ENCODE measurements at regions not wholly inside any gene's neighbourhood (a gene's known extent, or its start where the extent isn't known, plus 50 kb on each side); places are given as distances from the start of the nearest gene placed in this dataset.

DNA sequence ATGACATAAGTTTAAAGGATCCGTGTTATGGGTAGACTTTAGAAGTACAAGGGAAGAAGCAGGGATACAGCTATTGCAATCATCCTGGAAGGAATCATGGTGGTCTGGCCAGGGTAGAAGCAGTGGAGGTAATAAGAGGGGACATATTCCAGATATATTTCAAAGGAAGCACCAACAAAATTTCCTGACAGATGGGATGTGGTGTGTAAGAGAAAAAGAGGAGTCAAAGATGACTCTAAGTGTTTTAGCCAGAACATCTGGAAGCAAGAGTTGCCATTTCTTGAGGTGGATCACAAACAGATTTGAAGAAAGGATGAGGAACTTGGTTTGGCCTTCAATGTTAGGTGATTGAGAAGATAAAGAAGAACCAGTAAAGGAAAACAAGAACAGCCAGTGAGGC, 133.1 kb upstream of the CTAGE1 start:
- ChIA-PET POLR2A (no interaction called here), CTCF (no interaction called here)
- TF ChIP-seq, protein P1, sequence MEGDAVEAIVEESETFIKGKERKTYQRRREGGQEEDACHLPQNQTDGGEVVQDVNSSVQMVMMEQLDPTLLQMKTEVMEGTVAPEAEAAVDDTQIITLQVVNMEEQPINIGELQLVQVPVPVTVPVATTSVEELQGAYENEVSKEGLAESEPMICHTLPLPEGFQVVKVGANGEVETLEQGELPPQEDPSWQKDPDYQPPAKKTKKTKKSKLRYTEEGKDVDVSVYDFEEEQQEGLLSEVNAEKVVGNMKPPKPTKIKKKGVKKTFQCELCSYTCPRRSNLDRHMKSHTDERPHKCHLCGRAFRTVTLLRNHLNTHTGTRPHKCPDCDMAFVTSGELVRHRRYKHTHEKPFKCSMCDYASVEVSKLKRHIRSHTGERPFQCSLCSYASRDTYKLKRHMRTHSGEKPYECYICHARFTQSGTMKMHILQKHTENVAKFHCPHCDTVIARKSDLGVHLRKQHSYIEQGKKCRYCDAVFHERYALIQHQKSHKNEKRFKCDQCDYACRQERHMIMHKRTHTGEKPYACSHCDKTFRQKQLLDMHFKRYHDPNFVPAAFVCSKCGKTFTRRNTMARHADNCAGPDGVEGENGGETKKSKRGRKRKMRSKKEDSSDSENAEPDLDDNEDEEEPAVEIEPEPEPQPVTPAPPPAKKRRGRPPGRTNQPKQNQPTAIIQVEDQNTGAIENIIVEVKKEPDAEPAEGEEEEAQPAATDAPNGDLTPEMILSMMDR (IDR thresholded peaks at IDR 0.05; ENCODE audit: control extremely low read depth, extremely low read depth, low read depth, missing control alignments), result no peak
- DNase-seq (ENCODE audit: extremely low spot score), result no peak

DNA sequence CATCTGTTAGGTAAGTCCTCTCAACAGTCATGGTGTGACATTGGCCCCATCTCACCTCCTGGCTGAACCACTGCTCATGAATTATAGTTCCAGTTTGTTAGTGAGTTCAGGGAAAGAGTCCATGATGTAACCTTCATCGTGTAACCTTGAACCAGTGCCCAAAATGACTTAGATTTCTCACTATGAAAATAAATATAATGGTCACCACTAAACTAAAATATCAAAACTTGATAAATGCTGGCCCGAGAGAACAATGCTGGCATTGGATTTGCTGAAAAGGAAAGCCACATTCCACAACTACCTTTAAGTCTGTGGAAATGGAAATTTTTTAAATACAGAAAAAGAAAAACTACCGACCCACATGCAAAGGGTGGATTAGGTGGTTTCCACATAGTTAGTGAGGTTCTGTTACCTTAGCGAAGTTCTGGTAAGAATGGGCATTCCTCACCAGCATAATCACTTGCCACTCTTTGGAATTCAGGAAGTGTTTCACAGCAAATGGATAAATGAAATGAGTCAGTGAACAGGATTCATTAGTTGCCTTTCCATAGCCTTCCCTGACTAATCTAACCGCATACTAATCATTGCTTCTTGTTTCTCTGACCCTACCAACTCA, 133.9 kb upstream of the CTAGE1 start:
- ChIA-PET POLR2A (no interaction called here), CTCF (interaction anchor here (1.1 kb wide), 1 partner anchor 11 kb away, joined by 3 read pairs; no protein-coding TSS in a partner anchor)
- TF ChIP-seq, protein P1 (IDR thresholded peaks at IDR 0.05; ENCODE audit: control extremely low read depth, extremely low read depth, low read depth, missing control alignments), result no peak
- no peak for DNase-seq (ENCODE audit: extremely low spot score)

DNA sequence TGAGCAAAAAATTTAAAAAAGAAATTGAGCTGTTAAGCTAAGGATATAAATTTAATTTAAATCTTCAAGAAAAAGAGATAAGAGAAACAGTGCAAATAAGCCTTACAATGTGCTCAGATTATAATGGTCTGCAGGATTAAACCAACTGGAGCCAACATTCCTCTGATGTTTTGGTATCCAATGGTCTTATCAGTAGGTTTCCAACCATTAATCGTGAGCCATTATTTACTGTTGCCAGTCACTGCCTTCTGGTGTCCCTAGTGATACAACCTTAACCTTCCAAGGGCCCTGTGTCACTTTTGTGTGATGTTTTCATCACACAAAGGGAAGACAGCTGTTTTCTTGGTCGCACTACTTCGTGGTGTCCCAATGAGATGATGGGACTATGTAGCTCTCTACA, 134.5 kb upstream of the CTAGE1 start:
- ChIA-PET CTCF (interaction anchor here (1.1 kb wide), 1 partner anchor 11 kb away, joined by 3 read pairs; no protein-coding TSS in a partner anchor), POLR2A (no interaction called here)
- TF ChIP-seq, protein P1 (IDR thresholded peaks at IDR 0.05; ENCODE audit: control extremely low read depth, extremely low read depth, low read depth, missing control alignments), result no peak
- no peak for DNase-seq (ENCODE audit: extremely low spot score)

DNA sequence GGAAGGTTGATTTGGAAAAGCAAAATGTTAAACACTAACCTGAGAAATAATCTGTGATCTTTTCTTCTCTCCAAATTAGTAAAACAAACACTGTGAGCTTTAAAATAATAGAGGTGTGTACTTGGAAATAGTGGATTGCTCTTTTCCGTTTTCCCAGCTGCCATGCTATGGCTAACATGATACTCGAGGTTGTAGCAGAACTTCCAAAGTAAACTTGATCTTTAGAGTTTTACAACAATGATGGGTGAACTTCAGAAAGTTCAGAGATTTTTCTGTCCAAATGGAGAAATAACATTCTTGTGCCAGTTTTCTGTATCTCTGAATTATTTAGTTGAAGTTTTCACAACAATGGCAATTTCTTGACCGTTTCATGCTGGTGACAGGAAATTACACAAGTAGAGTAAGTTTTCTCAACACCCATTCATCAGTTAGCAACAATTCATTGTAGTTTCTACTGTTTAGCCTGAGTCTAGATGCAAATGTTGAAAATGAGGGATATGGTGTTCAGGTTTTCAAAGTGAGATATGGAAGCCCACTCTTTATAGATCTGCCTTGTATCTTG, 135.3 kb upstream of the CTAGE1 start:
- DNase-seq (ENCODE audit: extremely low spot score), result no peak
- TF ChIP-seq, protein P1 (IDR thresholded peaks at IDR 0.05; ENCODE audit: control extremely low read depth, extremely low read depth, low read depth, missing control alignments), result no peak
- POLR2A ChIA-PET, result no interaction called here
- CTCF ChIA-PET, result interaction anchor here (1.1 kb wide), 1 partner anchor 10 kb away, joined by 3 read pairs; no protein-coding TSS in a partner anchor

DNA sequence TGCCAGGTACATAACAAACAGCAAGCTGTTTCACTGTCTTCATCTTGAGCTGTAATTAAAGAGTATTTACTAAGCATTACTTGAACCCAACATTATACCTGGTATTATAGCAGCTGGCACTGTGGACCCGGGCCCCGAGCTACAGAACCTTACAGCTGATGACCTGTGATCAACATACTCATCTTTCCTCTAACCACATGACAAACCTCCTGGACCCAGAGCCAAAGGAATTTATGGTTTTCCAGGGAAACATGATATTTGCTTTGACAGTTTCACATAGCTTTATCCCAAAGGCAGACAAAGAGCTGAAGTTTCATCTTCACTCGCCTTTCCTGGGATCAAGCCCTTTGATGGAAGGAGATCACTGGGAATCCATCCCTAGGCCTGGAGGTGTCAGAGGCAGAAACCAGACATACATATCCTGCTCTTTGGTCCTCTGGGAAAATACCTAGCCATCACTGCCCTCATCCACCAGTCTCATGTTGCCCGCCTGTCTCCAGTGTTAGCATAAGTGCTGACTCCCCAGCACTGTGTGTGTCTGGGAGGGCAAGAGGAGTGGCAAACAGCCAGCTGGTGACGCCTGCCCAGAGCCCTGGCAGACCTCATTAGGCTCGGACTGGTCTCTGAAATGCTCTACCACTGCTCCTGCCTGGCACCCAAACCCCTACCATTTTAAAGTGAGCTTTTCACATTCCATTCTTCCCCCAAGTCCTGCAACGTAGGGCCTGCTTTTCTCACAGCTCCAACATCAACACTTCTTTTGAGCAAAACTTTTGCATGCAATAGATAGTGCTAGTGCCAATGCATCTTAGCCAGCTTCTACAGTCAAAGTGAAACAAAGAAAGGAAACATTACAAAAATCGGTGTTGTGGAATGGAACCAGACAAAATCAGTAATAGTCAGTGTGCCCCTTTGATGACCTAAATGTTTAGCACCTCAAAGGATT, 138.8 kb upstream of the CTAGE1 start:
- TF ChIP-seq, protein P1 (IDR thresholded peaks at IDR 0.05; ENCODE audit: control extremely low read depth, extremely low read depth, low read depth, missing control alignments), result no peak
- POLR2A ChIA-PET, result no interaction called here
- CTCF ChIA-PET, result interaction anchor here (2.1 kb wide), 1 partner anchor 11 kb away, joined by 7 read pairs; no protein-coding TSS in a partner anchor
- DNase-seq (ENCODE audit: extremely low spot score), result no peak

DNA sequence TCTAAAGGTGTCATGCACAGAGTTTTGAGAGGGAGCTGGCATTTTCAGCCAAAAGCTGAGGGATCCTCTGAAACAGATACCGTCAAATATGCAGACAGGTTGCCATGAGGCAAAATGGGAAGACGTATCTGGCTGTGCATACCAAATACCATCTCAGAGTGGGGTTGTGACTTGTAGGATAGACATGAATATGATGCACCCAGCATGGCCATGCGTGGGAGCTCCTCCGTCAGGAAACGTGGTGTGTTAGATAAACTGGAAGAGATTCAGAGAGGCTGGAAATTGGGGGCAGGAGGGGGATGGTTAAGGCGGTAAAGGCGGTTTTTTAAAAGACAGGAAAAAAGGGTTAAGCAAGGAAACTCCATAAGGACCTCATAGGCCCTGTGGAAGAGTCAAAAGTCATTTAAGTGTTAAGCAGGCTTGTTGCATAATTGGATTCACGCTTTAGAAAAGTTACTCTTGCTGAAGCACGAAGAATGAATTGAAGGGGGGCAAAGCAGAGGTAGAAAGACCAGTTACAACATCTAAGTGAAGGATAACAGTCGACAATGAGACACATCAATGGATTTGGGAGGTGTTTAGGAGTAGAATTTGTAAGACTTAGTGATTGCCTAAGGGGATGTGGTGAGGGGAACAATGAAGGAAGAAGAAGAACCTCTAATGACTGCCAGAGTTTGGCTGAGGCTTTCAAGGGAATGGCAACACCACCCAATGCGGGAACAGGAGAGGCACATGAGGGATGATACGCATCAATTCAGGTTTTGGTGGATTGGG, 139.6 kb upstream of the CTAGE1 start:
- no peak for DNase-seq (ENCODE audit: extremely low spot score)

More for the DNA sequence above, 139.6 kb upstream of the CTAGE1 start:
- TF ChIP-seq, protein P1 (IDR thresholded peaks at IDR 0.05; ENCODE audit: control extremely low read depth, extremely low read depth, low read depth, missing control alignments), result no peak
- ChIA-PET POLR2A (no interaction called here), CTCF (interaction anchor here (1.1 to 2.1 kb wide), 2 partner anchors 10 to 12 kb away, joined by 3 to 7 read pairs; no protein-coding TSS in a partner anchor)

Measured in GM10248 (cell line).